ENCODE measurements at regions not wholly inside any gene's neighbourhood (a gene's known extent, or its start where the extent isn't known, plus 50 kb on each side); places are given as distances from the start of the nearest gene placed in this dataset.

DNA sequence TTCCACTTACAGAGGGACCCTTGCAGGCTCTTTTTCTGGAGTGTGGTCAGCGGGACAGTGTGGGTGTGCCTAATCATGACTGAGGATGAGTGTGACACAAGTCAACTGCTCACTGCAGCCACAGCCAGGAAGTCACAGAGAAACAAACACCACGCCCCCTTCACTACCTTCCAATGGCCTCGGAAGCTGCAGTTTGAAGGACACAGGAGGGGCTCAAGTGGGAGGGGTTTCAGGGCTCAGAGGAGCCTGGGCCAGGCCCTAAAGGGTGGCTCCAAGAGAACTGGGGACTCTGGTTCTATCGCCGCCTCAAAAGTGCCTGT is 116.2 kb upstream of the SDK2 start:
- peaks cover 12% of the 10 kb centered on the region for H3K9me3 Mint-ChIP-seq (ENCODE audit: unreplicated experiment)
- peaks cover under 1% of the 10 kb centered on the region for H3K36me3 Mint-ChIP-seq (ENCODE audit: unreplicated experiment)
- TF ChIP-seq, protein P1, sequence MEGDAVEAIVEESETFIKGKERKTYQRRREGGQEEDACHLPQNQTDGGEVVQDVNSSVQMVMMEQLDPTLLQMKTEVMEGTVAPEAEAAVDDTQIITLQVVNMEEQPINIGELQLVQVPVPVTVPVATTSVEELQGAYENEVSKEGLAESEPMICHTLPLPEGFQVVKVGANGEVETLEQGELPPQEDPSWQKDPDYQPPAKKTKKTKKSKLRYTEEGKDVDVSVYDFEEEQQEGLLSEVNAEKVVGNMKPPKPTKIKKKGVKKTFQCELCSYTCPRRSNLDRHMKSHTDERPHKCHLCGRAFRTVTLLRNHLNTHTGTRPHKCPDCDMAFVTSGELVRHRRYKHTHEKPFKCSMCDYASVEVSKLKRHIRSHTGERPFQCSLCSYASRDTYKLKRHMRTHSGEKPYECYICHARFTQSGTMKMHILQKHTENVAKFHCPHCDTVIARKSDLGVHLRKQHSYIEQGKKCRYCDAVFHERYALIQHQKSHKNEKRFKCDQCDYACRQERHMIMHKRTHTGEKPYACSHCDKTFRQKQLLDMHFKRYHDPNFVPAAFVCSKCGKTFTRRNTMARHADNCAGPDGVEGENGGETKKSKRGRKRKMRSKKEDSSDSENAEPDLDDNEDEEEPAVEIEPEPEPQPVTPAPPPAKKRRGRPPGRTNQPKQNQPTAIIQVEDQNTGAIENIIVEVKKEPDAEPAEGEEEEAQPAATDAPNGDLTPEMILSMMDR (IDR thresholded peaks at IDR 0.05; ENCODE audit: partially characterized antibody, unreplicated experiment), result no peak

GRCh38 chr17:73765824-73766563 is 121.7 kb upstream of the SDK2 start:
- Mint-ChIP-seq H3K4me3 (ENCODE audit: unreplicated experiment) (peak overlapping the region; percentile 49), H3K36me3 (ENCODE audit: unreplicated experiment) (peaks cover 5% of the 10 kb centered on the region), H3K9me3 (ENCODE audit: unreplicated experiment) (peaks cover 11% of the 10 kb centered on the region), H3K4me1 (ENCODE audit: low read depth, unreplicated experiment) (peaks cover 39% of the 10 kb centered on the region), H3K27me3 (ENCODE audit: unreplicated experiment) (peaks cover 22% of the 10 kb centered on the region), H3K27ac (ENCODE audit: unreplicated experiment) (peak overlapping the region; percentile 57)
- TF ChIP-seq, protein P1 (IDR thresholded peaks at IDR 0.05; ENCODE audit: partially characterized antibody, unreplicated experiment), result no peak
- peak; percentile 61 for DNase-seq

More for the DNA sequence above, 116.2 kb upstream of the SDK2 start:
- Mint-ChIP-seq H3K27me3 (ENCODE audit: unreplicated experiment) (peaks cover 24% of the 10 kb centered on the region), H3K27ac (ENCODE audit: unreplicated experiment) (peak overlapping the region; percentile 95), H3K4me1 (ENCODE audit: low read depth, unreplicated experiment) (peaks cover 45% of the 10 kb centered on the region), H3K4me3 (ENCODE audit: unreplicated experiment) (no peak overlapping the region)
- no peak for DNase-seq

DNA sequence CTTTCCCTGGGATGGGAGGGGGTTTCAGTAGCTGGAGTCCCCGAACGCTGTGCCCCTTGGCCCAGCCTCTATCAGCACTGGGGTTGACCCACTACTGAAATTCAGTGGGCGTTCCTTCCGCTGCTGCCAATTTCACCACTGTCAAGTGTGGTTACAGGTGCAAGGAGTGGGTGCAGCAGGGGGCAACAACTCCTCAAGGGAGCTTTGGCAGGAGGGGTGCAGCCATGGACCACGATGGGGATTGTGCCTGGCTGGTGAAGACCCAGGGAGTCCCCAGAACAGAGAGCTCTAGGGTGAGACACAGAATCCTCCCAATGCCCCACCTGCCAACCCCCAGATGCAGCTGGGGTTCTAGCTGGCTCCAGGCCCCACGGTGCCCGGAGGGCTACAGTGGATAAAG is 123.5 kb upstream of the SDK2 start:
- Mint-ChIP-seq H3K27me3 (ENCODE audit: unreplicated experiment) (peaks cover 19% of the 10 kb centered on the region), H3K27ac (ENCODE audit: unreplicated experiment) (no peak overlapping the region), H3K4me1 (ENCODE audit: low read depth, unreplicated experiment) (peaks cover 37% of the 10 kb centered on the region), H3K36me3 (ENCODE audit: unreplicated experiment) (peaks cover 5% of the 10 kb centered on the region), H3K4me3 (ENCODE audit: unreplicated experiment) (no peak overlapping the region), H3K9me3 (ENCODE audit: unreplicated experiment) (peaks cover 9% of the 10 kb centered on the region)
- TF ChIP-seq, protein P1 (IDR thresholded peaks at IDR 0.05; ENCODE audit: partially characterized antibody, unreplicated experiment), result no peak
- DNase-seq, result no peak

GRCh38 chr17:73768691-73769090 is 124.4 kb upstream of the SDK2 start:
- Mint-ChIP-seq H3K4me3 (ENCODE audit: unreplicated experiment) (no peak overlapping the region), H3K9me3 (ENCODE audit: unreplicated experiment) (peaks cover 9% of the 10 kb centered on the region), H3K27ac (ENCODE audit: unreplicated experiment) (peak overlapping the region; percentile 13), H3K27me3 (ENCODE audit: unreplicated experiment) (peaks cover 19% of the 10 kb centered on the region), H3K36me3 (ENCODE audit: unreplicated experiment) (peaks cover 5% of the 10 kb centered on the region), H3K4me1 (ENCODE audit: low read depth, unreplicated experiment) (peaks cover 35% of the 10 kb centered on the region)
- no peak for DNase-seq
- TF ChIP-seq, protein P1 (IDR thresholded peaks at IDR 0.05; ENCODE audit: partially characterized antibody, unreplicated experiment), result no peak

- Mint-ChIP-seq H3K27me3 (ENCODE audit: unreplicated experiment) (peaks cover 16% of the 10 kb centered on the region), H3K4me3 (ENCODE audit: unreplicated experiment) (no peak overlapping the region), H3K36me3 (ENCODE audit: unreplicated experiment) (peaks cover 5% of the 10 kb centered on the region), H3K9me3 (ENCODE audit: unreplicated experiment) (peaks cover 9% of the 10 kb centered on the region), H3K4me1 (ENCODE audit: low read depth, unreplicated experiment) (peaks cover 34% of the 10 kb centered on the region), H3K27ac (ENCODE audit: unreplicated experiment) (peak overlapping the region; percentile 38)
- DNase-seq, result no peak
- TF ChIP-seq, protein P1 (IDR thresholded peaks at IDR 0.05; ENCODE audit: partially characterized antibody, unreplicated experiment), result no peak
Measured at GRCh38 chr17:73769479-73769878, 125.2 kb upstream of the SDK2 start.

Measured in glutamatergic neuron (in vitro differentiated cells).